DND-41 (cell line): ENCODE measurements at regions not wholly inside any gene's neighbourhood (a gene's known extent, or its start where the extent isn't known, plus 50 kb on each side); places are given as distances from the start of the nearest gene placed in this dataset.

Experiments
- ATAC-seq: fragments of 200-7000 bp; cut with Tn5 transposase; 3 replicates; pipeline ENCODE4 v1.9.1; 2021; ENCODE audit warnings: low read depth; ENCODE audit not compliant: insufficient read depth
- DNase-seq: peaks from one replicate; pipeline ENCODE4 v3.0.0-alpha.2; 2020
- H2AFZ ChIP-seq: 2 replicates; pipeline ENCODE4 v1.6.0; 2012; ENCODE audit warnings: low read depth, low read length
- H3K27ac ChIP-seq: 2 replicates; pipeline ENCODE4 v1.5.1; 2012; ENCODE audit warnings: low read length, inconsistent platforms
- H3K27me3 ChIP-seq: fragments of 200-600 bp; sonication (generic); 2 replicates; pipeline ENCODE4 v1.6.0; 2012; ENCODE audit warnings: low read length, mild to moderate bottlenecking, inconsistent platforms; ENCODE audit not compliant: insufficient read depth, poor library complexity
- H3K36me3 ChIP-seq: 2 replicates; pipeline ENCODE4 v1.5.1; 2012; ENCODE audit warnings: low read length, inconsistent platforms; ENCODE audit not compliant: insufficient read depth
- H3K4me1 ChIP-seq: 2 replicates; pipeline ENCODE4 v1.5.1; 2012; ENCODE audit warnings: mild to moderate bottlenecking, low read length; ENCODE audit not compliant: insufficient read depth
- H3K4me2 ChIP-seq: 2 replicates; pipeline ENCODE4 v1.6.0; 2012; ENCODE audit warnings: mild to moderate bottlenecking, moderate library complexity, low read length, inconsistent platforms; ENCODE audit not compliant: insufficient read depth
- H3K4me3 ChIP-seq, 2 experiments: fragments of 200-600 bp in 1 of 2; shearing (Covaris generic) in 1 of 2; 2 replicates each; pipeline ENCODE4 v1.5.1; 2012 to 2016; ENCODE audit warnings: inconsistent platforms in 2 of 2, low read length in 2 of 2, mild to moderate bottlenecking in 2 of 2, low read depth in 1 of 2, moderate library complexity in 1 of 2
- H3K79me2 ChIP-seq: 2 replicates; pipeline ENCODE4 v1.6.0; 2012; ENCODE audit warnings: low read length, inconsistent platforms; ENCODE audit not compliant: insufficient read depth
- H3K9ac ChIP-seq: 2 replicates; pipeline ENCODE4 v1.6.0; 2012; ENCODE audit warnings: low read depth, mild to moderate bottlenecking, inconsistent platforms, low read length, moderate library complexity
- H3K9me3 ChIP-seq: 2 replicates; pipeline ENCODE4 v1.5.1; 2012; ENCODE audit warnings: low read length, moderate library complexity, mild to moderate bottlenecking, inconsistent platforms; ENCODE audit not compliant: insufficient read depth, severe bottlenecking
- H4K20me1 ChIP-seq: 2 replicates; pipeline ENCODE4 v1.6.0; 2012; ENCODE audit warnings: low read length; ENCODE audit not compliant: insufficient read depth
- CTCF ChIP-seq: IDR thresholded peaks from 2 replicates; pipeline ENCODE4 v1.5.1; 2012; ENCODE audit warnings: borderline replicate concordance, low read length, moderate library complexity, mild to moderate bottlenecking; ENCODE audit not compliant: poor library complexity, severe bottlenecking; ENCODE audit errors: extremely low read depth
- EZH2 ChIP-seq: IDR thresholded peaks from 3 replicates; pipeline ENCODE4 v1.6.1; 2012; ENCODE audit warnings: borderline replicate concordance, low read depth, mild to moderate bottlenecking, moderate library complexity, low read length, inconsistent platforms; ENCODE audit not compliant: severe bottlenecking

- no peaks in the 10 kb centered on the region for H3K9me3 ChIP-seq
- no peaks in the 10 kb centered on the region for H3K27me3 ChIP-seq
- no peak overlapping the region for H3K4me3 ChIP-seq
- H3K27ac ChIP-seq, result no peak overlapping the region
- TF ChIP-seq CTCF (no peak), EZH2 (no peak)
- H3K9ac ChIP-seq, result no peak overlapping the region
- peaks cover 22% of the 10 kb centered on the region for H3K79me2 ChIP-seq
- no peak overlapping the region for H3K4me2 ChIP-seq
- no peak overlapping the region for H2AFZ ChIP-seq
- H3K4me1 ChIP-seq, result no peaks in the 10 kb centered on the region
- DNase-seq, result no peak
- ATAC-seq, result no peak
- H3K36me3 ChIP-seq, result no peaks in the 10 kb centered on the region
- peaks cover 3% of the 10 kb centered on the region; the same call in 1 of the 2 replicates for H4K20me1 ChIP-seq
Observed at GRCh38 chr14:89566180-89566579, 149.1 kb upstream of the FOXN3 start.

GRCh38 chr14:89565607-89566006 lies 148.6 kb upstream of the FOXN3 start:
- H3K4me3 ChIP-seq, result no peak overlapping the region
- no peak for TF ChIP-seq CTCF
- TF ChIP-seq EZH2, result no peak
- no peaks in the 10 kb centered on the region for H3K36me3 ChIP-seq
- H3K4me1 ChIP-seq, result no peaks in the 10 kb centered on the region
- H2AFZ ChIP-seq, result no peak overlapping the region
- H3K27me3 ChIP-seq, result no peaks in the 10 kb centered on the region
- H4K20me1 ChIP-seq, result peaks cover 3% of the 10 kb centered on the region; the same call in 1 of the 2 replicates
- no peak overlapping the region for H3K4me2 ChIP-seq
- no peak overlapping the region for H3K9ac ChIP-seq
- DNase-seq (no peak), ATAC-seq (no peak)
- H3K27ac ChIP-seq, result no peak overlapping the region
- no peaks in the 10 kb centered on the region for H3K9me3 ChIP-seq
- H3K79me2 ChIP-seq, result peaks cover 18% of the 10 kb centered on the region

- H3K36me3 ChIP-seq, result no peaks in the 10 kb centered on the region
- no peak overlapping the region for H3K9ac ChIP-seq
- no peak overlapping the region for H3K4me2 ChIP-seq
- peaks cover 16% of the 10 kb centered on the region; the same call in 1 of the 2 replicates for H3K79me2 ChIP-seq
- no peaks in the 10 kb centered on the region for H3K4me1 ChIP-seq
- TF ChIP-seq EZH2, result no peak
- no peak for TF ChIP-seq CTCF
- ATAC-seq (no peak), DNase-seq (no peak)
- H3K27me3 ChIP-seq, result no peaks in the 10 kb centered on the region
- H3K9me3 ChIP-seq, result no peaks in the 10 kb centered on the region
- H2AFZ ChIP-seq, result no peak overlapping the region
- H3K4me3 ChIP-seq, result no peak overlapping the region
- H3K27ac ChIP-seq, result 0 out of 2 replicates have a peak overlapping the region, but pooled peaks have one; percentile 24
- H4K20me1 ChIP-seq, result peaks cover 3% of the 10 kb centered on the region; the same call in 1 of the 2 replicates
Observed at GRCh38 chr14:89564989-89565388, 148.0 kb upstream of the FOXN3 start.
